NCI-H1417 (cell line): ENCODE measurements at regions not wholly inside any gene's neighbourhood (a gene's known extent, or its start where the extent isn't known, plus 50 kb on each side); places are given as distances from the start of the nearest gene placed in this dataset.
A peak's percentile ranks its signal among the peaks of the same experiment; 100 is the strongest.
"Not testable (repeated sequence)": the region's sequence is repeated elsewhere in the genome, so short reads cannot be mapped to it uniquely, and the experiment has no call there.

Source experiments
- DNase-seq, 3 experiments: peaks; one replicate each; lab custom pipeline; 2025; lab: John Stamatoyannopoulos, UW

DNA sequence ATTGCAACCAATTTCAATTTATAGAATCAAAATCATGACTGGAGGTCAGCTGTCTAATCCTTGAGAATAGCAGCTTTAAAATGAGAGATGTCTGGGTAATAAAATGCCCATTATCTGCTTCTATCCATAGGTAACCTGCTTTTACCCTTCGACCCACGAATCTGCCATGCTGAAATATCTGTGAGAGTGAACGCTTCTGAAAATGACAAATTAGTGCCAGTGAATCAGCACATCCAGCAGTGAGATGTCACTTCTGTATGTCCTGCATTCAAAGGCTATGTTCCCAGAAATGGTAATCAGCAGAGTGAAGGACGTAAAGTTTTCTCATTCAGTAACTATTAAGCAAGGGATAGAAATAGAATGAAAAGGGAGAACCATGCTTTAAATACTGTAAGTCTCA is 532.4 kb upstream of the ITGA1 start:
- DNase-seq: no peak

DNA sequence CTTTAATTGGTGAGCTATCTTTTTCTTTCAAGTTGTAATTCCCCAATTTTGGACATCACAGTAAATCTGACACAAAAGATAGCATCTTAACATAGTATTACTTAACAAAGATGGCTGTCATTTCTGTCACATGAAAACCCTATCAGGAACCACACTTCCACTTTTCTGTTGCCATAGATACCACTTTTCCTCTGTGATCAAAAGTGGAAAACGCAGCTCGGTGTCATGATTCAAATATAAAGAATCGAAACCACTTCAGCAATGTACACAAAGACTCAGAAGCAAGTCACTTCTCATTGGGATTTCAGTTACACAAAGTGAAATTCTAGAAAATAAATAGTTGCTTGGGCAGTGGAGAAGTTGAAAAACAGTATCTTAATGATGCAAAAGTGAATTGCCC is 524.9 kb upstream of the ITGA1 start:
- DNase-seq: peak in 2 of 3 experiments; percentile 8 to 85

DNA sequence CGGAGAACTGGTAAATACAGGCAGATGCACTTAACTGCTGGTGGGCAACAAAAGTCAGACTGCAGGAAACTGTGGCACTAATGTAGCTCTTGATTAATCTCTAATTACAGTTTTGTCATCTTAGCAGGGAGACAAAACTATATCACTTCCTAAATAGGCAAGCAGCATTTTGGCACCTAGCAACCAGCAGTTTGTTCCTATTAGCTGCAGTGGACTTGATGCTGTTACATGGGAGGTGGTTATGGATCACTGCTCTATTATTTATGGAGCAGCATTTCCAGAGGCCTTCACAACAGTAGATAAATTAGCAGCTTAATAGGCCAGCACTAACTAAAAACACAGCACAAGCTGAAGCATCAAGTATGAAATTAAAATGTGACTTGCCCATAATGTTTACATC is 518.3 kb upstream of the ITGA1 start:
- peak; percentile 24 to 98 (median 77) for DNase-seq

DNA sequence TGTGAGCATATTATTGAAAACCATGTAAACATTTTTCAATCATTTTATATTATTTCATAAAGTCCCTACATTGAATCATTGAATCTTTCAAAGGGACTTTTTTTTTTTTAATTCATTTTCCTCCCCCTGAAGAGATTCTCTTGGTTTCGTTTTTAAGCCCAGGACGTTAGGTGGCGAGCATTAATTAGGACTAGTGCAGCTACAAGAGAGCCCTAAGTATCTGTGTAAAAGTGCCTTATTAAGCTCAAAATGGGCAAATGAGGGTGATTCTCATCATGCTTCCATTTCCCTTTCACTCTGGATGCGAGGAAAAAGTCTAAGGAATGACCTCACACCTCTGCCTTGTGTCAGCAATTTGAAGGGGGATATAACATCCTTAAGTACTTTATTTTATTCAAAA is 517.9 kb upstream of the ITGA1 start:
- DNase-seq: peak; percentile 44 to 94 (median 63)

DNA sequence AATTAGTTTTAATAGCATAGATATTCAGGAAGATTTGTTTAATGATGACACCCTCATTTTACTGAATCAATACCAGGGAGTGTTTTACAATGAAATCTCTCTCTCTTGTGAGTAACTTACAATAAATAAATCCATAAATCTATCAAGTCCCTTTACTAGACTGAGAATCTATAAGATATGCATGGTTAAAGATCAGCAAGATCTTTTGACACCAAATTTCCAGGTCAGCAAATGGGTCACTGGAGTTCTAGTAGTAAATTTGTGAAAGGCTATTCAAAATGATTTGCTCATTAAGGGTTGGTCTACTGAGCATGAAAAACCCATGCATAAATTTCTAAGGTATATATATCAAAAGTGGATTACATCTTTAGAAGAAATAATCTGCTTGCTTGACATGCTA is 512.1 kb upstream of the ITGA1 start:
- no peak for DNase-seq

DNA sequence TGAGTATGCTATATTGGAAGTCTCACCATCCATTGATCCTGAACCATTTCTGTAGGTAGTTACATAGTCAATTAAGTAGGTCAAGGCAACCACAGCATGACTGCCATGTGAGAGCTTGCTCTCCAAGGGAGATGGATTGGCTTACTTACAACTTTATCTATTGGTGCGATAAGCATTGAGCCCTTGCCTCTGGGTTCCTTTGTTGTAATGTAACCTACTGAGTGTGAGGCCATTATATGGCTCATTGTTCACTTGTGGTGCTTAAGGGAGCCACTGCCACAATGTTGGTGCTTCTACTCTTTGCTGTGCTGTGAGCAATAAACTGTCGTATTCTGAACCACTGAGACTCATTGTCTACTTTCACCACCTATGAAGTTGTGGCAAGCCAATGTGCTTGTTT is 510.6 kb upstream of the ITGA1 start:
- no peak for DNase-seq

DNA sequence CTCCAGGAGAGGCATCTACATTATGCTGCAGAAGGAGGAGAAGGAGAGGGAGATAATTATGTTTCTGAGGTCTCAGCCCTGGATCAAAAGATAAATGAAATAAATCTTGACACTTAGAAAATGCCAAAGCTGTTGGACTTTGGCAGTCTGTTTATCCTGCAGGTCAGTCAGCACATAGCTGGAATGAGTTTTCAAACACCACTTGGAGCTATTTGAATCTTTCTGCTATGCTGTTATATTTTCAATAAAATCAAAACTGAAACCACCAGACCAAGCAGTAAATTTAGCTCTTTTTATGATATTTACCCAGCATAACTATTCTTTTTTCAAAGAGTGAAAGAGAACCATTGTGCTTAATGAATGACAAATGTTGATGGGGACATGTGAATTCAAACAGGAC is 505.1 kb upstream of the ITGA1 start:
- DNase-seq: no peak

DNA sequence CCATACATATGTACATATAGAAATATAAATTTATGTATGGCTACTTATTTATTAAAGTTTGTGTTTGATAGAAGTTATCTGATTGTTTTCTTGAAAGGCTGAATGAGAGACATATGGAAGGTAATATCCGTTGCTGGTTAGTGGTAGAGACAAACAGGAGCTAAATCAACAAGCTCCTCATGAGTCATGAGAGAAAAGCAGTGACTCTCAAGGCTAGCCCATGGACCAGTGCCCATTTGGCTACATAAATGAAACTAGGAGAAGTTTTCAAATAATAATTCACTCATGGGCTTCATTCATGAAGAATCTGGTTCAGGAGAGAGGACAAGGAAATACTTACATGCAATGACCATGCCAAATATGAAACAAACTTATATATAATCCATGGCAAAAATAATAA is 504.5 kb upstream of the ITGA1 start:
- no peak for DNase-seq

DNA sequence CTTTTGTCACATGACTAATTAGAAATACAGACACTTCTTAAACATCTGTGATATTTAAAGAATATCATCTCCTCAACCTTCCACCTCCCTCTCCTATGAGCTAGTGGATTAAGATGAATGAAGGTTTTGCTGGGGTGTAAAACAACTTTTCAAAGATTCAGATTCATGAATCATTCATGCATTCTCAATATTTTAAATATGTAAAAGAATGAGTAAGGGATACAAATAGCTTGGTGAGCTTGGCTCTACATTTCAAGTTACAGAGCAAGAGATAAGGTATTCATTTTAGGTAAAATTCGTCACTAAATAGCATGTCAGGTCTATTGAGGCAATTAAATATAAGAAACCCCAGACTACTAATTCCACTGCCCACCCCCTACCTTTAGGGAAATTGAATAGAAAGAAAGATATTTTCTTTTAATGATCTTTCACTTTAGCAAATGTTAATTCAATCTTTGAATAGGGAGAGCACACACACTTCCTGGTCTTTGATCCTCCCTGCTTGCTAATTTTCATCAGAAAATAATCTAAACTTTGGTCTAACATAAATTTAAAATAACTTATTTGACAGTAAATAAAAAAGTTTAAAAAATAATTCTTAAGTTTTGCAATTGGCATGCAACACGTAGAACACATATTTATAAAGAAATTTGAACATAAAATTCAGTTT is 486.9 kb upstream of the ITGA1 start:
- no peak for DNase-seq

DNA sequence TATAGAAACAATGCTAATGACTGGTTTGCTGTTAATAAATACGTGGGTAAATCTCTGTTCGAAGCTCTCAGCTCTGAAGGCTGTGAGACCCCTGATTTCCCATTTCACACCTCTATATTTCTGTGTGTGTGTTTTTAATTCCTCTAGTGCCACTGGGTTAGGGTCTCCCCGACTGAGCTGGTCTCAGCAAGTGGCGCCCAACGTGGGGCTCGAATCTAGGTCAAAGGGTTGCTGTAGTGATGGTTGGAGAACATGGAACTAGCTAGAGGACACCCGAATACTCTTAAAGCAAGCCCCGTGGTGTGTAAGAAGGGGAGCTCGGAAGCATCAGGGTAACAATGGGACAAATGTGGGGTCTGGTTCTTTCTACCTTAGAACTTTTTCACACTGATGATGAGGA is 482.9 kb upstream of the ITGA1 start:
- not testable (repeated sequence) for DNase-seq

DNA sequence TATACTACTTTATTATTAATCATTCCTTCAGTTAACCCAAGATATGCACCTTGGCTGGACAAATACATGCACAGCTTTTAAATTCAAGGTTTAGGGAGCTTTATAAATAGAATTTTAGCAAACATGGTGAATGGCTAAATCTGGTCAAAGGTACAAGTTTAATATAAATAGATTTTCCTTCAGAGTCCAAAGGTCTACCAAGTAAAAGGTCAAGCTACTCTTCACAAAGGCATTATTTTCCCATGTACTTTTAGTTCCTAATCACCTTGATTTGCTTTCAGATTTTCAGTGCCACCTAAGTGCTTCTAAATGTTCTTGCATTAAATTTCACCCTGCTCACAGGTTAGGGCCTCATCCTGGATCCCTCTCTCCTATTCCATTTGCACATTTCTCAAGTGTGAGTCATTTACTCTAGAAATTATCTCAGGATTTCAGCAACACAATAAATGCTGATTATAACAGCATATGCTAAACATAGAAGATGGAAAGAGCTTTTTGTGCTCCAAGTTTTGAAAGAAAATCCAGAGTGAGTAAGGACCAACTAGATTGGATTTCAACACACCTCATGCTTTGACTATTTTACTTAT is 459.4 kb upstream of the ITGA1 start:
- DNase-seq: no peak

DNA sequence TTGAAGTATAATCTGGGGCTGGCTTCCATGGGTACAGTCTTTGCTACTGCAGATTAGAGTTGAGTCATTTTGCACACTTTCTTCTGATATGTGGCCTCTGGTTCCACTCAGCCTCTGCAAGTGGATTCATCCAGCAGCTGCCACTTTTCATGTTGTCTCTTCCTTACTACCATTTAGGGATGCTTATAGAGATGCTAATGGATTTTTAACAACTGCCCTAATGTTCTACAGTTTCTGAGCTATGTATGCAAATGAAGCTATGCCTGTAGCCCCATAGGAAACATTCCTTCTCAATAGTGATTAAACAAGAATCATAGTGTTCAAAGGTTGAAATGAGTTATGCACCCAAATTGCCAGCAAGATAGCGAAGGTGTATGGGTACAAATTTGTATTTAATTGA is 456.0 kb upstream of the ITGA1 start:
- DNase-seq: no peak

DNA sequence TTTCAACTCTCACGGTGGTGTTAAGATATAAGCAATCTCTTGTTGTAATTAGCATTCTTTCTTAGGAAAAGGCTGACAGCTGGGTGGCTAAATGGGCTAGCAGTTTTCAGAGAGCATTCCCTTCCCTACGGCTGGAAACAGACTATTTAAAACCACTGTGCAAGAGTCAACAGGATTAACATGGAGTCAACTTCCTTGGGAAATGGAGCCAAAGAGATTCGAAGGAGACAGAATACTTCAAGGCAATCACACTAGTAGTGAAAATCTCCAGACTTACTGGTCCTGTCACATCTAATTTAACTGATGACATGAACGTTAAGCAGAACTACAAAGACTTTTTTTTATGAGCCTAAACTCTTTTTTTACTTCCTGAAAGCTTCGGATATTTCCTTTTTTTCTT is 453.3 kb upstream of the ITGA1 start:
- no peak for DNase-seq

DNA sequence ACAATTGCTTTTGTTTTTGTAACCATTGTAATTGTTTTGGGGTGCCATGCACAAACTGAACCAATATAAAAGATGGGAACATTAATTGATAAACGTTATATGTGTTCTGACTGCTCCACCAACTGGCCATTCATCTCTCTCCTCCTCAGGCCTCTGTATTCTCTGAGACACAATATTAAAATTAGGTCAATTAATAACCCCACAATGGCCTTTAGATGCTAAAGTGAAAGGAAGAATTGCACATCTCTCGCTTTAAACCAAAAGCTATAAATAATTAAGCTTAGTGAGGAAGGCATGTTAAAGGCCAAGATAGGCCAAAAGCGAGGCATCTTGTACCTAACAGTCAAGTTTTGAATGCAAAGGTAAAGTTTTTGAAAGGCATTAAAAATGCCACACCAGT is 448.4 kb upstream of the ITGA1 start:
- DNase-seq: no peak

DNA sequence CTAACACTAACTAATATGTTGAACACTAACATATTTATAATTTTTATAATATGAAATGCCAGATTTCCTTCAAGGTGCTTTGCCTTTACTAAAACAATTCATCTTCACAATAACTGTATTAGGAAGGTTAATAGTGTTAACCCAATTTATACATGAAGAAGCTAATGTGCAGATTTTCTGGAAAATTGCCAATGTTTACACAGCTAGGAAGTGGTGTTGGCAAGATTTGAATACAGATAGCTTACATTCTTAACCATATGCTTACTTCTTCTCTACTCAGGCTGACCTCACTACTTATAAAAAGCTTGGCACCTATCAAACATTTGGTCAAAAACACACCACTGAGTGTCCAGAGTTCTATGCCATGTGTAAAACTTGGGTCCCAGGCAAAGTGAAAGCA is 445.4 kb upstream of the ITGA1 start:
- peak in 1 of 3 experiments; percentile 29 for DNase-seq

DNA sequence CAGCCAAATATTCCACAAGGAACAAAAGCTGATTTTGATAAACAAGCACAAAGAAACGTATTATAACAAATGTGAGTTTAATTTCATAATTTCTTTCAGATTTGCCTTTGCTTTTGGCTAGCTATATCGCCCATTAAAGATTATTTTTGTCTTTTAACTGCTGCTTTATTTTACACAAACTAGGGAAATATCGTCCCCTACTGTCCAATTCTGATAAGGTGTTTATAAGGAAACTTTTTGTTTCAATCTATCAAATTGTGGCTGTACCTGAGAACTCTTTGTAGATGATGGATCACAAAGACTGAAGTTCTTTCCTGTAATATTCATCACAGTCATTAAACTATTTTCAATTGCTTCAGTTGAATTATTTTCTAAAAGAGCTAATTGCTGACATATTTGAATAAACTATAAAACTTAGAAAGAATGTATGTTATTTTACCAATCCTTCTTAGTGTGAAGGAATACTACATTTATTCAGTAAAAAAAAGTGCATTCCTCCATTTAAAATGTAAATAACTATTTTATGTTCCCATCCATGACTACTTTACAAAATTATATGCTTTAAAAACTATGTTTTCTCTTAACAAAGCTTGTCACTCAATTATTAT is 431.3 kb upstream of the ITGA1 start:
- peak; percentile 19 to 89 (median 88) for DNase-seq

DNA sequence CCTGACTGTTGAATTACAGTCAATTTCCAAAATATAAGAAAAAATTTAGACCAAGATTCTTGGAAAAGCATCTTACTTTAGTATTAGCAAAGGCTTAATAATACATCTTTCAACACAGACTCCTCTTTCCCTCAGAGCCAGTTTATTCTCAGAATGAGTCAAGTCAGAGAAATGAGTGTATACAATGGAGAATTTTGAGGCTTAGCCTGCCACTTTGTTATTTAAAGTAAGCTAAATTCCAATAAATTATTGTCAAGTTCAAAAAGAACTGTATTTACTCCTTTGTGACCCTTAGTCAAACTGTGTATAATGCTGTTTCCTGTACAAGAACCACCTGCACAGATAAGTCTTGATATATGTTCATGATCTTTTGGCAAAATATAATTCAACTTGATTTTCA is 428.5 kb upstream of the ITGA1 start:
- DNase-seq: no peak

DNA sequence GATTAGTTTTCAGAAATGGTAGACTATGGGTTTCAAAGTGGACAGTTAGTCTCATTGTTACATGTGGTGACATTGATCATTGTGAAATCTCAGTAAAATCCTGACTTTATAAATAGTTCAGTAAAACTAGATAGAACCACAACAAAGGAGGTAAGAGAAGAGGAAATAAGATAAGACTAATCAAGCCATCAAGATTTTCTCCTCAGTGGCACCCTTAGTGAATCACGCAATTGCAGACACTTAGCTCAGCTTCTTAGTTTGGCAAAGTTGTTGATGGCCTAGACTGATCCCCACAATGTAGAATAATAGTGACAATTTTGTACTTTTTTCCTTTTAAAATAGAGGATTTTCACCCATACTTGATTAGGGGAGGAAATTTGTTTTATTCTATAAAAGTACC is 426.7 kb upstream of the ITGA1 start:
- no peak for DNase-seq

DNA sequence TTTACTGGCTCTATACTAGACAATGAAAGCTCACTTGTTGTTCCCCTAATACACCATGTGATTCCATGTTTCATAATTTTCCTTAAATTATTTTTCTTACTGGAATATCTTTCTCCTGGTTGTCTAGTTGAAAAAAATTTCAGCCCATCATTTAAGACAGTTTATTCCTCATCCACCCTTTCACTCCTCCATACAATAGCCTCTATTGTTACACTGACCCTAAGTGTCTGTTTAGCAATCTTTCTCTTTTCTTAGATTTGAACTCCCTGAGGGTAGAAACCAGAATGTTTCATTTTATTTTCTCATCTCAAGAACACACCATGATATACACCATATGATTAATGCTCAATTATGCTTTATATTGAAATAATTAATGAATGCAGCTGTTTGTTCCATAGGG is 413.4 kb upstream of the ITGA1 start:
- no peak for DNase-seq

DNA sequence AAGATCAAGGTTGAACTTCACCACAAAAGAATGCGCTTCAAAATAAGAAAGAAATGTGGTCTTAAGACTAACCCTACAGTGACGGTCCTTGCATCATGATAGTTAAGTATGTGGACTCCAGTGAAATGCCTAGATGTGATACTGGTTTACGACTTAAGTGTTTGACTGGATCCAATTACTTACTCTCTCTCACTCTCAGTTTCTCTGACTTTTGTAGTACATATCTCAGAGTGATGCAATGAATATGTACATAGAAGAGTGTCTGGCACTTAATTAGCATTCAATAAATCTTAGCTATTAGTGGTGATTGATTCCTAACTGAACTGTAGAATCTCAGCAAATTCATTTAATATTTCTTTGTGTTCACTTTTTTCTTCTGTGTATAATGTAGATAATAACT is 411.7 kb upstream of the ITGA1 start:
- no peak for DNase-seq

DNA sequence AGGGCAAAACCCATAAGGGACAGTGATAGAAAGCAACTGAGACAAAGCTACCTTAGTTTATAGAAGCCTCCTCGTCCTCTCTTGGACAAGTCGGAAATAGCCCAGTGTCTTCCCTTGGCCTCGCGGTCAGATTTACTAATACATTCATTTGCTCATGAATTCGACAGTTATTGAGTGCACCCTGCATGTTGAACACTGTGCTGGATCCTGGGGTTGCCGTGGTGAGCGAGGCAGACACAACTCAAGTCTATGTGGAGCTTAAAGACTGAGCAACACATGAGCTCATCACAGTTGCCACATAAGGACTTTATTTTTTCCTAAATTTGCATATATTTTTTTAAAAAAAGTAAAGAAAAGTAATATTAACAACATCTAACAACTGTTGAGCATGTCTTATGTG is 411.1 kb upstream of the ITGA1 start:
- DNase-seq: no peak

DNA sequence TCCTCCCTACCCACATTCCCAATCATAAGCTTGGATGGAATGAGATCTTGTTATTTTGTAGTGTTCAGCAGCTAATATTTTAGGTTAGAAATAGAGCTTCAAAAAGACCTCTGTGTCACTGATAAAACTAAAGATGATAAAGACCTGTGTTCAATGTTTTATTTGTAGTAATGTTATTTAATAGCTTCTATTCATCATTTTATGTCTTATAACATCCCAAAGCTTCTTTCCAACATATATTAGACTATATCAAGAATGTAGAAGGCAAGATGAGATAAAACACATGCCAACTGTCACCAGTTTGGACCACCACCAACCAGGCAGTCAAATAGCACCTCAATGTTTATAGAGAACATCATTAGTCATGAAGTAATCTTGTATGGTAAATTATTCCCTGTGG is 409.5 kb upstream of the ITGA1 start:
- peak in 1 of 3 experiments; percentile 1 for DNase-seq

DNA sequence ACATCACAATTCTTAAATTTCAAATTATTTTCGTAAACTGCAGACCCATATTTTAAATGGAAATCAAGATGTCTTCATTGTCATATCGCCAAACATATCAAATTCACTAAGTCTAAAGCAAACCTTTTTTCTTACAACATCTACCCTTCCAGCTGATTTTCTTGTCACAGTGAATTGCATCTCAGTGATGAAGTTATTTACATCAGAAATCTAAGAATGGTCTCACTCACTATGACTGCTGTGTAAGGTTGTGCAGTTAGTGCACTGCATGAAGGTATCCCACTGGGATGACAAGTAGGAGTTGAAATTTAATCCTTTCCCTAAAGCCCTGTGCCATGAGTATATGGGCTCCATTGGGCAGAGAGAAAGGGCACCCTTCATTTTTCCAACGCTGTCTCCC is 399.4 kb upstream of the ITGA1 start:
- DNase-seq: no peak

DNA sequence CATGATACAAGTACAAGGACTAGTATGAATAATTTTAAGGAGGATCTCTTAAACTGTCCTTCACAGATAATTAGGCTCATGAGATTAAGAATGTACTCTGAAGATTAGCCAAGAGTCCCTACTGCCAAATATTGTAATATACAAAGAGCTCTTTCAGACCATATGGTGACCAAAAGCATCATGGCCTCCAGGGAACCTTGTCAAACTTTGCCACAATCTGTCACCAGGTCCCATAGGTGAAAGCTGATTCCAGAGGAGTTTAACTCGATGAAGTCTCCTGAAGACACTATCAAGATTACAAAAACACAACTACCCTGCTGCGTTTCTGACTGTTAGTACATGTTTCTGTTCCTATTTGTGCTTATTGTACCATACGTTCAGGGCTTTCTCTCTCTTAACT is 395.4 kb upstream of the ITGA1 start:
- DNase-seq: no peak
